Right ventricle myocardium superior (tissue), 1 donor: ENCODE measurements at regions not wholly inside any gene's neighbourhood (a gene's known extent, or its start where the extent isn't known, plus 50 kb on each side); places are given as distances from the start of the nearest gene placed in this dataset.

Experiments
- ATAC-seq: fragments of 200-7000 bp; cut with Tn5 transposase; one replicate; pipeline ENCODE4 v1.9.1; 2020; ENCODE audit warnings: mild to moderate bottlenecking; ENCODE audit not compliant: poor library complexity
- DNase-seq: peaks from one replicate; pipeline ENCODE4 v3.0.0-alpha.2; 2020
- intact Hi-C: fragments of 100-400 bp; cut with DNase I; formaldehyde crosslinking; loops from one replicate; pipeline ENCODE4 v1.11.2; 2022
- donor health status: DM: no; HTN: yes; CAD: no; lungs with severe emphysema.

DNA sequence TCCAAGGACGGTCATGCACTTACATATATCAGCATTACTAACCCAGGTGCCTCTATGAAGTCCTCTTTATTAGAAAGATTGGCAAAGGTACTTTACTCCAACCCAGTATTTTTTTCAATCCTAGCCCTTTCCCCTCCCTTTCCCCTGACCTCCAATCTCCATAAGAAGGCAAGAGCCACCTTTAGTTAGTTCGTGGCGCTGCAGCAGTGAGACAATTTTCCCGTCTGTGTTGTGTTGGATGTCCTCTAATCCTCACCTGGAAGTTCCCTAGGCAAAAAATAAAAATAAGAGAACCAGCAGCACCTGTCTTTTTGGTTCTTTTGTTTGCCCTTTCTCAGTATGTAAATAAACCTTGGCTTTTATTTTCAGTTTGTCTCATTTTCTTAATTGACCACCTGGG lies 439.6 kb upstream of the LRFN5 start:
- ATAC-seq (no peak), DNase-seq (no peak)
- intact Hi-C loops, result no loop called here

DNA sequence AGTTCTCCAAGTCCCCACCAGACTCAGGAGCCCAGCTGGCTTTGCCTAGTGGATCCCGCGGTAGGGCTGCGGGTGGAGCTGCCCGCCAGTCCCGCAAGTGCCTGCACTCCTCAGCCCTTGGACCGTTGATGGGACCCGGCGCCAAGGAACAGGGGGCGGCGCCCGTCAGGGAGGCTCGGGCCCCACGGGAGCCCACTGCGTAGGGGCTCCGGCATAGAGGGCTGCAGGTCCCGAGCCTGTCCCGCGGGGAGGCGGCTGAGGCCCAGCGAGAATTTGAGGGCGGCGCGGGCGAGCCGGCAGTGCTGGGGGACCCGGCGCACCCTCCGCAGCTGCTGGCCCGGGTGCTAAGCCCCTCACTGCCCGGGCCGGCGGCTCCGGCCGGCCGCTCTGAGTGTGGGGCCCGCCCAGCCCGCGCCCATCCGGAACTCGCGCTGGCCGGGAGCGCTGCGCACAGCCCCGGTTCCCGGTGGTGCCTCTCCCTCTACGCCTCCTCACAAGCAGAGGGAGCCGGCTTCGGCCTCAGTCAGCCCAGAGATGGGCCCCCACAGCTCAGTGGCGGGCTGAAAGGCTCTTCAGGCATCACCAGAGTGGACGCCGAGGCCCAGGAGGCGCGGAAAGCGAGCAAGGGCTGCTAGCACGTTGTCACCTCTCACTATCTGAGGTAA lies 452.4 kb upstream of the LRFN5 start:
- ATAC-seq (no peak), DNase-seq (no peak)
- intact Hi-C loops, result no loop called here

DNA sequence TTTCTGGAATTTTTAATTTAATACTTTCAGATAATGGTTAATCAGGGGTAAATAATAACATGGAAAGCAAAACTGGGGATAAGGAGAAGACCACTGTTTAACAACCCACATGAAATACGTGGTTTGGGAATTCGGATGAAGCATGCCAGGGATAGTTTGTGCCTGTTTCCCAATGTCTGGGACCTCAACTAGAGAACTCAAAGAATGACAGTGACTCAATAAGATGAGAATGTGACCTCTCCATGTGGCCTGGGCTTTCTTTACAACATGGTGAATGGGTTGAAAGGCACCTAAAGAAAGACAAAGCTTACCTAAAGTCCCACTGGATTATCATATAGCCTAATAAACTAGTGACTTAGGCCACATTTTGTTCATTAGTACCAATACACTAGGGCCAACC lies 460.3 kb upstream of the LRFN5 start:
- intact Hi-C loops, result no loop called here
- ATAC-seq (no peak), DNase-seq (no peak)

DNA sequence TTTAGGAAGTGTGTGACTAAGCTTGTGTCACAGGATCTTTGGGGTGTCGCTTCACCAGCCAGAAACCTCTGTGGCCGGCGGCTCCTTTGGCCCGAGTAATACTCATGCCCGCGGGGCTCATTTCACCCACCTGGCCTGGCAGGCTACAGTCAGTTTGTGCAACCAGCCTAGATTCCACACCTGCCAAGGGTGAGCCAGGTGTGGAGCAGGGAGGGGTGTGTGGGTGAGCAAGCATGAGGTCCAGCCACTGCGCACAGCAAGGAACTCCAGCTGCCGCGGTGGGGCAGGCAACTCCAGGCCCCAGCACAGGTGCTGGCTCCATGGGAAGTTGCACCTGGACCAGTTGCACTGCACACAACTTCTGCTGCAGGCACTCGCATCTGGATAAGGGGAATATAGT lies 462.3 kb upstream of the LRFN5 start:
- DNase-seq (peak; percentile 27), ATAC-seq (no peak)
- intact Hi-C loops, result no loop called here

DNA sequence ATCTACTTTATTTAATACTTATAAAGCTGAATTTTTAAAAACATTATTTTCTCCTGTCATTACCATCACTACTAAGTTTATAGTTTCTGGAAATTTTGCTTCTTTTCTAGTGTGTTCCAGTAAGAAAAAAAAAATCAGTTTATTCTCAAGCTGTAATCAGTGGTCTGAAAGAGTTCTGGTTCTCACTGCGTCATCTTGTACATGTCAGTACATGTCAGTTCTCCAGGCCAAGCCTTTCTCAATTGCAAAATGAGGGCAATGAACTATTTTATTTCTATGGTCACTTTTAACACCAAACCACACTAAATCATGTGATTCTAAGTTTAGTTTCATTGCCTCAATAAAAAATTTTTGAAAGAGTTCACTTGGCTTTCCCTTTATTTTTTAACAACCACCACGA lies 468.9 kb upstream of the LRFN5 start:
- intact Hi-C loops, result no loop called here
- no peak for ATAC-seq
- DNase-seq, result no peak

DNA sequence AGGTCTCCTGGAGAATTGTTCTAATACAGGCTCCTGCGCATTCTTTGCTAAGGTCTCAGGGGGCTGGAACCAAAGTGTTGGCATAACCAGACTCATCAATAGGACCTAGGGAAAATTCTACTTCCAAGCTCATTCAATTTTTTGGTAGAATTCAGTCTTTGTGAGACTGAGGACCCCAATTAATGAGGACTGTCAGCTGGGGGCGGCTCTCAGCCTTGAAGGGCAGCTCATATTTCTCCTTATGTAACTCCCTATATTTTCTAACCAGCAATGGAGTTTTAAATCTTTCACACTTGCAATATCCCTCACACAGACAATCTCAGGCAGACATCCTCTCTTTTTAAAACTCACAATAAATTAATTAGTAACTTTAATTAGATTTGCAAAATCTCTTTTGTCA lies 476.4 kb upstream of the LRFN5 start:
- ATAC-seq, result no peak
- no peak for DNase-seq
- intact Hi-C loops, result no loop called here

DNA sequence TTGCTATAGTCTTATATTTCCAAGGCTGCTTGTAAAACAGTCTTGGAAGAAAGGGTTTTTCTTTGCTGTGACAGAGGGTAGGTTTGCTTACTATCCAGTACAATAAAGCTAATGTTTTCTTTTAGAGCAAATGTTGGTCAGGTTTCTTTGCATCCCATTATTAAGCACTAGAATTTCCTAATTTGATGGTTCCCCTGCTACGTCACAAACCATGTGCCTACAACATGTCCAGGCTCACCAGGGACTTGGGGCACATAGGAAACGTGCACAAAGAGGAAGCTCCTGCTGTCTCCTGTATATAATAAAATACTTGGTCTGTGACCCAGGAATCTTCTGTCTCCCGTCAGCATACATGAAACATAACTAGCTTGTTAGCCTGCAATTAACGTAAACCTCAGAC lies 486.3 kb upstream of the LRFN5 start:
- ATAC-seq (no peak), DNase-seq (no peak)
- intact Hi-C loops, result no loop called here

DNA sequence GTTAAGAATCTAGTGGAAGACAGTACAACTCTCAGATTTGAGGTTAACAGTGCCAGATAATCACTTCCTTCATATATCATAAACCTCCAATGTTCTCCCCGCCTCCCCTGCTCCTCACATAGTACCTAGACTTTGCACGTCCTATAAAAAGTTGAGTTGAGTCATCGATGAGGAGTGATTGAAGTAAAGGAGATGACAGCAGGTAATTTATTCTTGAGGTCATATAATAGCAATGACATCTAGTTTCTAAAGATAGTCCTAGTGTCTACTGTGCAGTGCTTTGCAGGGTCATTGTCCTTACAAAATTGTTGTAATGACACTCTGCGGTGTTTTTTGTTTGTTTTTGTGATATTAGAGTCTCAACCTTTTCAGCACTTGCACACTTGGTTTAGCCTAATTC lies 510.5 kb upstream of the LRFN5 start:
- ATAC-seq (no peak), DNase-seq (no peak)
- intact Hi-C loops, result no loop called here

DNA sequence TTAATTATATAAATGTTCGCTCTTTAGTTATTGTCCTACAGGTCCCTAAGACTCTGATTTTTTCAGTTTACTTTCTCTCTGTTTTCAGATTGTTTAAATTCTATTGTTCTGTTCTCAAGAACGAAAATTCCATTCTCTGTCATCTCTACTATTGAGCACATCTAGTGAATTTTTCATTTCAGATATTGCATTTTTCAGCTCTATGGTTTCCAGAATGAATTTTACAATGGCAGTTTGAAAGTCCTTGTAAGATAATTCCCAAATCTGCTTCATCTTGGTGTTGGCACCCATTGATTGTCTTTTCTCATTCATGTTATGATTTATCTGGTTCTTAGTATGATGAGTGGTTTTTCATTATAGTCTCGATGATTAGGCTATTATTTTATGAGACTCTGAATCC lies 519.6 kb upstream of the LRFN5 start:
- intact Hi-C loops, result no loop called here
- DNase-seq (no peak), ATAC-seq (no peak)

DNA sequence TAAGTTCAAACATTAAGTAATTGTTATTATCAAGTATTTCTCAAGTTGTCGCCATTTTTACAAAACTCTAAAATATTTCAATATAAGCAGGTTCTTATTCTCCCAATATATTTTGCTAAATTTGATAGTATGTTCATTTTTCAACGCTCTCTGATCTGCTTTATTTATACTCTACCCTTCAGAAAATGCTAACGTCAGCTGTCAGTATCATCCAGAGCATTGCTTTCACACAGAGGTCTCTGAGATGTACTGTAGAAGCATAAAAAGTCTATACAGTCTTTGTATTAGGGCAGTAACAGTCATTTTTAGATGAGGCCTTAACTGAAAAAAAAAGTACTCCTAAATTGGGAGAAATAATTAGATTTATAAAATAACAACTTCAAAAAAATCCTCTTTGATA lies 533.1 kb upstream of the LRFN5 start:
- intact Hi-C loops, result no loop called here
- DNase-seq (no peak), ATAC-seq (no peak)

DNA sequence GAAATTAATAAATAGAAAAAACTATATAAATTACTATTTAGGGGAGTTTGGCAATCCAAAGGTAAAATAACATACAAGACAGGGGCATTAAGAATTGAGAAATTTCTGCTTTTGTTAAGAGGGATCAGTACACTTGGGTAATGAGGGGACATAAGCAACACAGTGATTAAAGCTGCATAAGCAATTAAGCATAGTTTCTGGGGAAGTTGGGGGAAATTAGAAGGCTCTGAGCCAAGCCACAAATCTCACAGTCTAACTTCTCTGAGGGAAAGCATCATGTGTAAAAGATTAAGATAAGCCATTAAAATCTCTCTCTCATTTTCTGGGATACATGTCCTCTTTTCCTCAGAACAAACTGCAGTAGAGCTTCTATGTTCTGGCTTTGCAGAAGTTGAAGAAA lies 533.9 kb upstream of the LRFN5 start:
- DNase-seq (no peak), ATAC-seq (no peak)
- intact Hi-C loops, result no loop called here

DNA sequence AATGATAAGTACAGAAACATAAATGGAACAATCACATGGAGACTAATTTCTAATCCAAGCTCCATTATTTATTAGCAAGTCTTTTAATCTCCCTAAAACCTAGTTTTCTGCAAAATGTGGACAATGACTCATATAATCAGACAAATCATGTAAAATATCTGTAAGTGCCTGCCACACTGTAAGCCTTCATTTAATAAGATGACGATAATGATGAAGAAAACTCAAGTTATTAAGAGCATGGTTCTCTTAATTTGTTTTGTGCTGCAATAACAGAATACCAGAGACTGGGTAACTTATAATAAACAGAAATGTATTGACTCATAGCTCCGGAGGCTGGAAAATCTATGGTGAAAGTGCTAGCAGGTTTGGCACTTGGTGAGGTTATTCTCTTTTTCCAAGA lies 535.3 kb upstream of the LRFN5 start:
- intact Hi-C loops, result no loop called here
- no peak for DNase-seq
- no peak for ATAC-seq

DNA sequence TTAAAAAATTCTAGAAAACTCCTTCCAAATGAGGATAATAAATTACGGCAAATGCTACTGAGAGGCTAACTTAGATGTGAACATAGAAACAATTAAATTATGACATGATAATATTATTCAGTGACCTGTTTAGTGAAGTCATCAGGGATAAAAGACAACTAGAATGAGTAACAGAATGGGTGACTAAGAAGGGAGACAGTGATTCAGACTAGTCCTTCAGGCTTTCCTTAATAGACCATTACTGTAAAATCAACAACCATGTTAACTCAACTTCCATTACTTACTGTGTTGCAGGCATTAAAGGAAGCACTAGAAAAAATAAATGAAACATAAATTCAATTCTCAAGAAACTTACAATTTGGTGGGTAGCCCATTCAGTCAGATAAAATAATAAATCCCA lies 543.9 kb upstream of the LRFN5 start:
- intact Hi-C loops, result no loop called here
- ATAC-seq (no peak), DNase-seq (no peak)

DNA sequence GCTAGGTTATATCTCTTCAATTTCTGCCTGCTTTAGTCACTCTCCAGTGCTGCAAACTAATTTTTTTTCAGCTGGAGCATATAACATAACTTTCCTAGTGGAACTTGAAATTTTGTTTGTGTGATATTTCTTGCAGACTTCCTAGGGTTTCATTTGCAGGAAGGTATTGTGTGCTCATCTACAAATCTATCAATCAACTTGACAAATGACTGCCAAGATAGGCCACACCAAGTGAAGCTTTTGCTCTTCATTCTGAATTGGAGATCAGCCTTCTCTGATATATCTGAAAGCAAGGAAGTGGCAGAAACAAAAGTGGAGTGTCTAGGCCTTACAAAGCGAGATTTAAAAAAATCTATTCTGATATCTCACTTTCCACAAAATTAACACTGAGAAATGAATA lies 551.1 kb upstream of the LRFN5 start:
- DNase-seq (no peak), ATAC-seq (no peak)
- intact Hi-C loops, result no loop called here

DNA sequence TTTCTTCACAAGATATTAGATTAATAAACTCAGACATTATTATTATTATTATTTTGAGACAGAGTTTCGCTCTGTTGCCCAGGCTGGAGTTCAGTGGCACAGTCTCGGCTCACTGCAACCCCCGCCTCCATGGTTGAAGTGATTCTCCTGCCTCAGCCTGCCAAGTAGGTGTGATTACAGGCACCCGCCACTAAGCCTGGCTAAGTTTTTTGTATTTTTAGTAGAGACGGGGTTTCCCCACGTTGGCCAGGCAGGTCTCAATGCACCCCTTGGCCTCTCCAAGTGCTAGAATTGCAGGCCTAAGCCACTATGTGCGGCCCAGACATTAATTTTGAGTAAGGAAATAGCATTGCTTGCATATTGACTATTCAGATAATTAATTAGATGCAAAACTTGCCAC lies 554.9 kb upstream of the LRFN5 start:
- ATAC-seq (no peak), DNase-seq (no peak)
- intact Hi-C loops, result no loop called here

DNA sequence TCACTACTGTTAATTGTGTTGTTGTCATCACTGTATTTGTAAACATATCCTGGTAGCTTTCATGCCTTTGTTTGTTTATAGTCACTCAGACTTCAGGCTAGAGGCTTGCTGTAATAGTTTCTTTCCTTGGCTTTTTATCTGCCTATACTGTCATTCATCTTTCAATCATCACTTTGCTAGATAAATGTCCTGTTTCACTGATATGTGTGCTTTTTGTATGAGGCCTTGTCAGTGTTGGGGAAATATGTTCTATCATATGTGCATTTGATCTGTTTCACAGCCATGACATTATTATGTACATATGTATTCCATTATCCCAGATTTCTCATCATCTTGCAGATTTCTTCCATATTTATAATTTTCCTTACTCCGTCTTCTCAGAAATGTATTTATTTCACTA lies 558.9 kb upstream of the LRFN5 start:
- ATAC-seq (no peak), DNase-seq (no peak)
- intact Hi-C loops, result no loop called here

DNA sequence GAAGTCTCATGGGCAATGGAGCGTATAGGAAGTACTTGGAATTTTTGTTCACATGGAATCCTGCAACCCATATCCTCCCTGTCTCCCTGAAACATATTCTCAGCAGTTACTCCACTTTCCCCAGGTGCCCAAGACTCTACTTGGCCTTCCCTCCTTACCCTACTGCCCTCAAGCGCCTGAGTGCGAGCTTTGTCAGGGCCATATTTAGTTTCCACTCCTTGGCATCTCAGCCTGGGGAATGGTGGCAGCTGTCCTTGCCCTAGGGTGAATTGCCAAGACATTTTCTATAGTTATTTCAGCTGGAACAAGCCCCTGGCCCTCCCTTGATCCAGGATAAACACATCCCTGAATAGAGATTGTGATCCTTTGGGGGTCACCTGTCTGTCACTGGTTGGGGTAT lies 569.3 kb upstream of the LRFN5 start:
- DNase-seq (no peak), ATAC-seq (no peak)
- intact Hi-C loops, result no loop called here

DNA sequence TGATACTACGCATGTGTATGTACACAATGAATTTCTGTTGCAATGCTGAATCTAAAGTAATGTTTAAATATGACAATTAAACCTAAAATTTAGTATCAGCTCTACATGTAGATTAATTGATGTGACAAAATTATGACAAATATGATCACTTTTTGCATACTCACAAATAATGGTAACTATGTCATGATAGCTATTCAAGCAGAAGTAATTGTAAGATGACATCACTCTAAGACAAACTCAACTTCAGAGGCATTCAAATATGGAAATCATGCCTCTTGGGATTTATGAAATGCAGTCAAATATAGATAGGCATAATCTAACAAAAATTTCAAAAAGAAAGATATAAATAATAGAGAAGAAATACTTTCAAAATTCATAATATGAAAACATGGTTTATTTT lies 571.7 kb upstream of the LRFN5 start:
- no peak for DNase-seq
- no peak for ATAC-seq
- intact Hi-C loops, result no loop called here

DNA sequence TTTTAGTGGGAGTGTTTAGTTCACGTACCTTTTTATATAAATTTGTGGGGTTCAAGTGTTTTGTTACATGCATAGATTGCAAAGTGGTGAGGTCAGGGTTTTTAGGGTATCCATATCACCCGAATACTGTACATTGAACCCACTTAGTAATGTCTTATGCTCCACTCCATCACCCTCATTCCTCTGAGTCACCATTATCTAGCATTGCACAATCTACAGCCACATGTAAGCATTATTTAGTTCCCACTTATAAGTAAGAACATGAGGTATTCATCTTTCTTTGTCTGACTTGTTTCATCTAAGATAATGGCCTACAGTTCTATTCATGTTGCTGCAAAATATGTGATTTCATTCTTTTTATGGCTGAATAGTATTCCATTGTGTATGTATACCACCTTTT lies 583.7 kb upstream of the LRFN5 start:
- no peak for DNase-seq
- no peak for ATAC-seq
- intact Hi-C loops, result no loop called here

DNA sequence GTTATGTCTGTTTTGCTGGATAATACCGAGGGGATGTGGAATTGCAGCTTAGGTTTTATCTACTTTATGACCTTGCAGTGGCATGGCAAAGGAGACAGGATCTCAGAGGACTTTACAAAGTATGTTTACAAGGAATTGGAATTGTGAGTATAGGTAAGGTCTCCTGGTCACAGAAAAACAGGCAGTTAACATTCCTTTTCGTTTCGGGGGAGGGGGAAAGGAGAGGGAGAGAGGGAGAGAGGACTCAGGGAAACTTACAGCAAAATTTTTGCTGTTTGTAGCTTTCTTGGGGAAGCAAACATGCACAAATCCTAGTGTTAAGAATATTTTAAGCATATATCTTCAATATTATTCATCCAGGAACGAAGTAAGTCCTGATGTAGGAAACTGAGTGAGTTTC lies 590.5 kb upstream of the LRFN5 start:
- DNase-seq (no peak), ATAC-seq (no peak)
- intact Hi-C loops, result no loop called here

DNA sequence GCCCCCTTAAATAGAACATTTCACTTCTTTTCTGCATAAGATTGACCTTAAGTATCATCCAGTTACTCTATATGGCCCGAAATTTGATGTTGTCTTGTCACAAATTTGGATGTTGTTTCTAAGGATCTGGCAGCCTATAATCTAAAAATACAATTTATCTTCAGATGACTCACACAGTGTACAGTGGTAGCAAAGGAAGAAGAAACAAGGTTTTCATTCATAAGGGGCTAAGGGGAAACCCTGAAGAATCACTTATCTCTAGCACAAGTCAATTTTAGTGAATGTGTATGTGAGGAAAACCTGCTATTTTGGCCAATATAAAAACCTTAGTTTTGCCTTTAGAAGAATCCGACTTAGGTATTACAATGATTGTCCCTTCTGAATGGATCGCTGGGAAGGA lies 606.3 kb upstream of the LRFN5 start:
- intact Hi-C loops, result no loop called here
- ATAC-seq (no peak), DNase-seq (no peak)

DNA sequence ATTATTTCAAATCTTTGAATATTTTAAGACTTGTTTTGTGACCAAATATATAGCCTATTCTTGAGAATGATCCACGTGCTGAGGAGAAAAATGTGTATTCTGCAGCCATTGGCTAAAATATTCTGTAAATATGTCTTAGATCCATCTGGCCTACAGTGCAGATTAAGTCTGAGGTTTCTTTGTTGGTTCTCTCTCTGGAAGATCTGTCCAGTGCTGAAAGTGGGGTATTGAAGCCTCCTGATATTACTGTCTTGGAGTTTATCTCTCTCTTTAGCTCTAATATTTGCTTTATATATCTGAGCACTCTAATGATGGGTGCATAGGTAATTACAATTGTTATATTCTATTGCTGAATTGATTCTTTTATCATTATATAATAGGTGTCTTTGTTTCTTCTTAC lies 617.4 kb upstream of the LRFN5 start:
- intact Hi-C loops, result no loop called here
- ATAC-seq (no peak), DNase-seq (no peak)
